SK-N-SH (cell line): ENCODE measurements at regions not wholly inside any gene's neighbourhood (a gene's known extent, or its start where the extent isn't known, plus 50 kb on each side); places are given as distances from the start of the nearest gene placed in this dataset.

ENCODE experiments used
- CTCF ChIA-PET: fragments of 300-600, 350-600 bp; formaldehyde crosslinking; extraction: SDS; loops from one replicate; lab custom pipeline; 2021; lab: Yijun Ruan, JAX
- POLR2A ChIA-PET: fragments of 350-600 bp; sonication (Branson Sonifier 250); formaldehyde crosslinking; extraction: SDS; loops from one replicate; lab custom pipeline; 2020; ENCODE audit warnings: antibody characterized with exemption, inconsistent platforms; lab: Yijun Ruan, JAX
- DNase-seq: peaks from one replicate; pipeline ENCODE4 v3.0.0; 2012
- H2AFZ ChIP-seq: fragments of 200-600 bp; sonication (generic); 2 replicates; pipeline ENCODE4 v1.8.1; 2016; ENCODE audit warnings: antibody characterized with exemption, mild to moderate bottlenecking, low read depth
- H3F3A ChIP-seq: fragments of 200-600 bp; sonication (generic); replicated peaks from 2 replicates; pipeline ENCODE3; 2016; ENCODE audit warnings: antibody characterized with exemption, mild to moderate bottlenecking; ENCODE audit not compliant: insufficient read depth
- H3K27ac ChIP-seq, 2 experiments: fragments of 200-500 bp in 1 of 2; fragments of 200-600 bp in 1 of 2; sonication (Bioruptor generic) in 1 of 2; sonication (generic), shearing (Covaris generic) in 1 of 2; 2 replicates each; pipeline versions ENCODE4 v1.5.1 to v1.6.1; 2014 to 2016; ENCODE audit warnings: low read depth in 2 of 2, inconsistent platforms in 1 of 2, low read length in 1 of 2, mild to moderate bottlenecking in 1 of 2, mixed read lengths in 1 of 2
- H3K27me3 ChIP-seq: fragments of 200-600 bp; sonication (generic), shearing (Covaris generic); 2 replicates; pipeline ENCODE4 v1.6.1; 2016; ENCODE audit warnings: mixed run types; ENCODE audit not compliant: insufficient read depth
- H3K36me3 ChIP-seq, 2 experiments: fragments of 200-500 bp in 1 of 2; fragments of 200-600 bp in 1 of 2; sonication (Bioruptor generic) in 1 of 2; sonication (generic) in 1 of 2; replicated peaks in 1 of 2; 2 replicates each; pipeline versions ENCODE3 to v1.5.1; 2014 to 2016; ENCODE audit warnings: low read length in 1 of 2, mild to moderate bottlenecking in 1 of 2; ENCODE audit not compliant: insufficient read depth in 2 of 2, control insufficient read depth in 1 of 2
- H3K4me1 ChIP-seq, 2 experiments: fragments of 200-500 bp in 1 of 2; fragments of 200-600 bp in 1 of 2; sonication (Bioruptor generic) in 1 of 2; sonication (generic), shearing (Covaris generic) in 1 of 2; 2 replicates each; pipeline versions ENCODE4 v1.5.1 to v1.6.1; 2014 to 2016; ENCODE audit warnings: low read depth in 1 of 2, low read length in 1 of 2, mixed run types in 1 of 2; ENCODE audit not compliant: insufficient read depth in 2 of 2, control insufficient read depth in 1 of 2
- H3K4me2 ChIP-seq: fragments of 200-600 bp; sonication (generic), shearing (Covaris generic); 2 replicates; pipeline ENCODE4 v1.6.1; 2017; ENCODE audit warnings: mixed run types
- H3K4me3 ChIP-seq, 2 experiments: fragments of 200-500 bp in 1 of 2; fragments of 200-600 bp in 1 of 2; sonication (Bioruptor generic) in 1 of 2; sonication (generic), shearing (Covaris generic) in 1 of 2; 2 replicates each; pipeline versions ENCODE4 v1.5.1 to v1.8.1; 2014 to 2016; ENCODE audit warnings: low read depth in 2 of 2, inconsistent platforms in 1 of 2, low read length in 1 of 2, mild to moderate bottlenecking in 1 of 2, mixed read lengths in 1 of 2, moderate library complexity in 1 of 2
- H3K79me2 ChIP-seq: fragments of 200-600 bp; sonication (generic); 2 replicates; pipeline ENCODE4 v1.8.1; 2017; ENCODE audit warnings: mild to moderate bottlenecking; ENCODE audit not compliant: insufficient read depth
- H3K9ac ChIP-seq: fragments of 200-600 bp; sonication (generic); 2 replicates; pipeline ENCODE4 v1.6.1; 2017; ENCODE audit warnings: mixed run types
- H3K9me2 ChIP-seq: fragments of 200-600 bp; sonication (generic); 2 replicates; pipeline ENCODE4 v1.6.1; 2017; ENCODE audit warnings: mixed run types
- H3K9me3 ChIP-seq: fragments of 200-600 bp; sonication (generic); 2 replicates; pipeline ENCODE4 v1.6.1; 2017; ENCODE audit warnings: mixed run types, mild to moderate bottlenecking, moderate library complexity
- H4K20me1 ChIP-seq: fragments of 200-600 bp; sonication (generic); 2 replicates; pipeline ENCODE4 v1.6.1; 2017; ENCODE audit warnings: mild to moderate bottlenecking, mixed run types; ENCODE audit not compliant: insufficient read depth
- ELF1 ChIP-seq: IDR thresholded peaks from 2 replicates; pipeline ENCODE4 v1.4.0; 2012
- EZH2phosphoT487 ChIP-seq: fragments of 200-600 bp; sonication (generic); IDR thresholded peaks from 2 replicates; pipeline ENCODE4 v1.6.1; 2017; ENCODE audit warnings: low read depth, mixed run types, mild to moderate bottlenecking, antibody characterized with exemption, moderate library complexity, borderline replicate concordance
- FOSL2 ChIP-seq: IDR thresholded peaks from 2 replicates; pipeline ENCODE4 v1.4.0; 2012; ENCODE audit warnings: low read depth, mild to moderate bottlenecking, moderate library complexity, borderline replicate concordance
- FOXM1 ChIP-seq: IDR thresholded peaks from 2 replicates; pipeline ENCODE4 v1.4.0; 2012; ENCODE audit warnings: low read depth, mild to moderate bottlenecking
- GABPA ChIP-seq: IDR thresholded peaks from 2 replicates; pipeline ENCODE4 v1.4.0; 2012; ENCODE audit warnings: low read depth, mild to moderate bottlenecking
- GATA2 ChIP-seq: sonication (generic); formaldehyde crosslinking; IDR thresholded peaks from 2 replicates; pipeline ENCODE4 v1.5.0; 2020; ENCODE audit warnings: mild to moderate bottlenecking, missing genetic modification reagents
- IRF3 ChIP-seq: fragments of 150-350 bp; IDR thresholded peaks from 2 replicates; pipeline ENCODE4 v1.6.1; 2016; ENCODE audit warnings: mild to moderate bottlenecking, low read depth, low read length
- MEF2A ChIP-seq: IDR thresholded peaks from 2 replicates; pipeline ENCODE4 v1.4.0; 2012; ENCODE audit warnings: low read depth, borderline replicate concordance
- TAF1 ChIP-seq: IDR thresholded peaks from 2 replicates; pipeline ENCODE4 v1.6.1; 2012; ENCODE audit warnings: low read depth, mild to moderate bottlenecking, low read length, moderate library complexity, borderline replicate concordance
- TEAD4 ChIP-seq: IDR thresholded peaks from 2 replicates; pipeline ENCODE4 v1.4.0; 2012; ENCODE audit warnings: mild to moderate bottlenecking, borderline replicate concordance; ENCODE audit not compliant: insufficient read depth
- WGBS: methylation state at CpG from one replicate; pipeline ENCODE4 v1.1.6; 2017; ENCODE audit warnings: low lambda C conversion rate; 5-methylcytosine and 5-hydroxymethylcytosine counted together
- TF ChIP-seq, protein P1 (sequence below): IDR thresholded peaks from 2 replicates; pipeline ENCODE4 v1.4.0; 2012; ENCODE audit warnings: low read depth, borderline replicate concordance
- TF ChIP-seq, protein P2 (sequence below): IDR thresholded peaks from 2 replicates; pipeline ENCODE4; 2012
- TF ChIP-seq, protein P3 (sequence below): IDR thresholded peaks from 2 replicates; pipeline ENCODE4 v1.4.0; 2012; ENCODE audit warnings: low read depth

DNA sequence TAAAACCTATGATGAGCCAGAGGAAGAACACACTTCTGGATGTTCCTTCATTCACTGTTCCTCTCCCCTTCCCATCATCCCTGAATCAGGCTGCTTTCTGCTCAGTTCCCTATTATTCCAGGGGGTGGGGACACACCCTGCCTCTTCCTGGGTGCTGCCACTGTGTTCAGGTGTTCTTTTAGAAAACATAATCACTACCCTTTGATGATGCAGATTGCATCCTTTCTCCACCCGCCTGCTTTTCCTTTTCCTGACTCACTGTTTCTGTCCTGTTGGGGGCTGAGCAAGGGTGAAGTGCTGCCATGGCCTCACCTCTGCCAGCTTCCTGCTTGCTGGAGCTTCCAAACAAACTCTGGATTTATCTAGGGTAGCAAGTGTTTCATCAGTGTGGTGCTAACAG, 331.9 kb upstream of the GRIA1 start:
- H2AFZ ChIP-seq = no peak overlapping the region
- CTCF ChIA-PET = interaction anchor here (0.7 kb wide), 1 partner anchor 10 kb away, joined by 3 read pairs; no protein-coding TSS in a partner anchor
- H3K79me2 ChIP-seq = no peaks in the 10 kb centered on the region
- H3K27ac ChIP-seq = no peak overlapping the region
- H3K9ac ChIP-seq = no peak overlapping the region
- POLR2A ChIA-PET = no interaction called here
- H3F3A ChIP-seq = peaks cover 19% of the 10 kb centered on the region
- no peaks in the 10 kb centered on the region for H3K9me3 ChIP-seq
- no peaks in the 10 kb centered on the region for H3K27me3 ChIP-seq
- H4K20me1 ChIP-seq = no peaks in the 10 kb centered on the region
- no peaks in the 10 kb centered on the region for H3K36me3 ChIP-seq
- no peak for TF ChIP-seq EZH2phosphoT487
- TF ChIP-seq IRF3 = no peak
- no peak for TF ChIP-seq MEF2A
- TF ChIP-seq ELF1 = no peak
- no peak for TF ChIP-seq TEAD4
- TF ChIP-seq, all 33 proteins: peak for 0
- no peaks in the 10 kb centered on the region for H3K9me2 ChIP-seq
- 31% methylated on average over 1 of the region's 1 CpG for WGBS
- no peak overlapping the region for H3K4me2 ChIP-seq
- no peak for DNase-seq
- H3K4me1 ChIP-seq = 0 out of 4 replicates have a peak, but pooled peaks cover 0 to 4% of the 10 kb centered on the region in 2 experiments
- no peak overlapping the region for H3K4me3 ChIP-seq

GRCh38 chr5:153159616-153160015, 330.9 kb upstream of the GRIA1 start:
- Histone ChIP-seq H3K9me3 (no peaks in the 10 kb centered on the region), H3K9ac (no peak overlapping the region), H3K9me2 (no peaks in the 10 kb centered on the region), H2AFZ (no peak overlapping the region), H3K79me2 (no peaks in the 10 kb centered on the region), H3K36me3 (no peaks in the 10 kb centered on the region), H3K4me1 (0 out of 4 replicates have a peak, but pooled peaks cover 0 to 4% of the 10 kb centered on the region in 2 experiments), H3F3A (peaks cover 17% of the 10 kb centered on the region), H4K20me1 (no peaks in the 10 kb centered on the region), H3K27ac (peak overlapping the region in 1 of 2 experiments; percentile 33; a peak in 2 of 4 replicates), H3K27me3 (no peaks in the 10 kb centered on the region), H3K4me3 (no peak overlapping the region), H3K4me2 (no peak overlapping the region; the same call in 1 of the 2 replicates)
- no peak for DNase-seq
- ChIA-PET POLR2A (no interaction called here), CTCF (interaction anchor here (1.2 kb wide), 1 partner anchor 11 kb away, joined by 5 read pairs; no protein-coding TSS in a partner anchor)
- WGBS = 16% methylated on average over 3 of the region's 3 CpGs
- TF ChIP-seq FOSL2 = peak; percentile 43; the same call in 1 of the 2 replicates
- TF ChIP-seq MEF2A = no peak

DNA sequence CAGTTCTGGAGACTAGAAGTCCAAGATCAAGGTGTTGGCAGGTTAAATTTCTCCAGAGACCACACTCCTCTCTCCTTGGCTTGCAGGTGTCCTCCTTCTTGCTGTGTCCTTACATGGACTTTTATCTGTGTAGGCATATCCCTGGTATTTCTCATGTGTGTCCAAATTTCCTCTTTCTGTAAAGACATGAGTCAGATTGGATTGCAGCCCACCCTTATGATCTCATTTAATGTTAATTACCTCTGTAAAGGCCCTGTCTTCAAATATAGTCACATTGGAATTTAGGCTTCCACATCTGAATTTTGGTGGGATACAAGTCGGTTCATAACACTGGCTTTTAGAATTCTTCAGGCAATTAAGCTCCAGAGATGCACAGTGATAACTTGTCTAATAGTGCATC, 322.2 kb upstream of the GRIA1 start:
- CTCF ChIA-PET = no interaction called here
- Histone ChIP-seq H3K27ac (no peak overlapping the region), H3K4me1 (no peaks in the 10 kb centered on the region), H3K4me3 (no peak overlapping the region), H4K20me1 (no peaks in the 10 kb centered on the region), H3K4me2 (no peak overlapping the region), H3K9me3 (no peaks in the 10 kb centered on the region), H3K36me3 (no peaks in the 10 kb centered on the region), H2AFZ (no peak overlapping the region), H3K9ac (no peak overlapping the region), H3K9me2 (no peaks in the 10 kb centered on the region), H3K27me3 (no peaks in the 10 kb centered on the region), H3F3A (no peaks in the 10 kb centered on the region), H3K79me2 (no peaks in the 10 kb centered on the region)
- POLR2A ChIA-PET = no interaction called here
- DNase-seq = no peak
- WGBS = 0% methylated on average over 1 of the region's 1 CpG
- TF ChIP-seq, protein P1, sequence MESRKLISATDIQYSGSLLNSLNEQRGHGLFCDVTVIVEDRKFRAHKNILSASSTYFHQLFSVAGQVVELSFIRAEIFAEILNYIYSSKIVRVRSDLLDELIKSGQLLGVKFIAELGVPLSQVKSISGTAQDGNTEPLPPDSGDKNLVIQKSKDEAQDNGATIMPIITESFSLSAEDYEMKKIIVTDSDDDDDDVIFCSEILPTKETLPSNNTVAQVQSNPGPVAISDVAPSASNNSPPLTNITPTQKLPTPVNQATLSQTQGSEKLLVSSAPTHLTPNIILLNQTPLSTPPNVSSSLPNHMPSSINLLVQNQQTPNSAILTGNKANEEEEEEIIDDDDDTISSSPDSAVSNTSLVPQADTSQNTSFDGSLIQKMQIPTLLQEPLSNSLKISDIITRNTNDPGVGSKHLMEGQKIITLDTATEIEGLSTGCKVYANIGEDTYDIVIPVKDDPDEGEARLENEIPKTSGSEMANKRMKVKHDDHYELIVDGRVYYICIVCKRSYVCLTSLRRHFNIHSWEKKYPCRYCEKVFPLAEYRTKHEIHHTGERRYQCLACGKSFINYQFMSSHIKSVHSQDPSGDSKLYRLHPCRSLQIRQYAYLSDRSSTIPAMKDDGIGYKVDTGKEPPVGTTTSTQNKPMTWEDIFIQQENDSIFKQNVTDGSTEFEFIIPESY = no peak
- no peak for TF ChIP-seq FOSL2
- TF ChIP-seq, protein P2, sequence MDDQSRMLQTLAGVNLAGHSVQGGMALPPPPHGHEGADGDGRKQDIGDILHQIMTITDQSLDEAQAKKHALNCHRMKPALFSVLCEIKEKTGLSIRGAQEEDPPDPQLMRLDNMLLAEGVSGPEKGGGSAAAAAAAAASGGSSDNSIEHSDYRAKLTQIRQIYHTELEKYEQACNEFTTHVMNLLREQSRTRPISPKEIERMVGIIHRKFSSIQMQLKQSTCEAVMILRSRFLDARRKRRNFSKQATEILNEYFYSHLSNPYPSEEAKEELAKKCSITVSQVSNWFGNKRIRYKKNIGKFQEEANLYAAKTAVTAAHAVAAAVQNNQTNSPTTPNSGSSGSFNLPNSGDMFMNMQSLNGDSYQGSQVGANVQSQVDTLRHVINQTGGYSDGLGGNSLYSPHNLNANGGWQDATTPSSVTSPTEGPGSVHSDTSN = no peak
- no peak for TF ChIP-seq FOXM1
- no peak for TF ChIP-seq GATA2 (CRISPR knock-in tag)
- TF ChIP-seq TAF1 = no peak
- no peak for TF ChIP-seq GABPA
- no peak for TF ChIP-seq IRF3
- TF ChIP-seq, protein P3, sequence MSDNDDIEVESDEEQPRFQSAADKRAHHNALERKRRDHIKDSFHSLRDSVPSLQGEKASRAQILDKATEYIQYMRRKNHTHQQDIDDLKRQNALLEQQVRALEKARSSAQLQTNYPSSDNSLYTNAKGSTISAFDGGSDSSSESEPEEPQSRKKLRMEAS = no peak
